ENCODE measurements at regions not wholly inside any gene's neighbourhood (a gene's known extent, or its start where the extent isn't known, plus 50 kb on each side); places are given as distances from the start of the nearest gene placed in this dataset.
"Not testable (repeated sequence)": the region's sequence is repeated elsewhere in the genome, so short reads cannot be mapped to it uniquely, and the experiment has no call there.

DNA sequence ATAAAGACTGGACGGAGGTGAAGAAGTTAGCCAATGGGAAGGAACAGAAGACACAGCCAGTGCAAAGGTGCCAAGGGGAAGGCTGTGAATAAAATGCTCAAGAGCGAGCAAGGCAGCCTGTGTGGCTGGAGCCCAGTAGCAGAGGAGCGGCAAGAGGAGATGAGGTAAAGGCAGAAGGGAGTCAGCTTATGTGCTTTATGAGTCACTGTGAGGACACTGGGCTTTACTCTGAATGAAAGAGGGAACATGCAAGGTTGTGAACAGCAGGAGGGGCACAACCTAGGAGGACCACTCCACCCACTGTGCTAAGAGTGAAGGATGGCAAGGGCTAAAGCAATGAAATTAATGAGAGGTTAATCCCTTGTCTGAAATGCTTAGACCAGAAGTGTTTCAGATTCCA is 129.0 kb upstream of the ODAD2 start:
- DNase-seq: no peak

- no peak for DNase-seq
Observed at GRCh38 chr10:28125701-28126100, 126.8 kb upstream of the ODAD2 start.

- DNase-seq: no peak
Observed at GRCh38 chr10:28120795-28121194, 121.9 kb upstream of the ODAD2 start.

DNA sequence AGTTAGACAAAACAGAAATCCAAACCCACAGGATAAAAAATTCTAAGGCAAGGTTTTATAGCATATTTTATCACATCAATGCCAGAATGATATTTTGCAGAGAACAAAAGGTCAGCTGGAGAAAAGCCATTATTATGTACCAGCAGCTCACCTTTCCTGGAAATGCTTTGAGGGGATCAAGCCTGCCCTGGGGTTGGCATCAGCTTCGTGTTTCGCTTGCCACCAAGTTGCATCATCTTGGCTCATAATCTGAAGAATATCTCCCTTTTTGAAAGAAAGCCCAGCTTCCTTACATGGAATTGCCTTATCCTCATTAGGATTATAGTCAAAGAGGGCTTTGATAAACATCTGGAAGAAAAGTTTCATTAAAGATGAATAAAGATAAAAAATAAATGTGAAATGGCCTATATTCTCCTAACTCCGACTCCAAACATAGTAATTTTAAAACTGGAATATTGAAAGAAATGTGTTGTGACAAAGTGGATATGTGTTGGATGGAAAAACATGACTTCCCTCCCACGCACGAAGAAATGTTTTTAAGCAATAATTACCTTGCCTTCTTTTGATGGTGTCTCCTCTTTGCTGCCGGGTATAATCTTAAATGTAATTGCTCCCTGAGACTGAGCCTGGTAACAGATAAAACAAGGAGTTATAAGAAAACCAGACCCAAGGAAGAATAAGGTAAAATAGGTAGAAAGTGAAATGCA is 121.3 kb upstream of the ODAD2 start:
- no peak for DNase-seq

- no peak for DNase-seq
Observed at GRCh38 chr10:28118985-28119628, 120.2 kb upstream of the ODAD2 start.

DNA sequence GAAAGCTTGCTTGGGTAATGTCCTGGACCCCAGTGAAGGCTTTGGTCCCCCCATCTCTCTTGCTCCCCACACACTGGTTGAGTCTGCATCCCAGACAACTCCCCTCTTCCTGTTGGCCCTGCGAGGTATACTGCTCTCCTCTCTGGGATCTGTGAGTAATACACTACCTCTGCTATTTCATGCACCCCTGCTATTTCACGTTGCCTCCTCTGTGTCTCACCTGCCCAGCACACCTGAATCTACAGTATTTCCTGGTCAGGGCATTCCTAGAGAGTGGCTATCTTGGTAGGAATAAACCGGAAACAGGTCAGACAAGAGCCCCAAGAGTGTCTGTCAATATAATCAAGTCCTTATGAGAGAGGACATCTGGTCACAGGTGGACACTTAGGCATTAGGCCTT is 114.3 kb upstream of the ODAD2 start:
- DNase-seq: no peak

- DNase-seq: no peak
Observed at GRCh38 chr10:28111712-28112111, 112.8 kb upstream of the ODAD2 start.

DNA sequence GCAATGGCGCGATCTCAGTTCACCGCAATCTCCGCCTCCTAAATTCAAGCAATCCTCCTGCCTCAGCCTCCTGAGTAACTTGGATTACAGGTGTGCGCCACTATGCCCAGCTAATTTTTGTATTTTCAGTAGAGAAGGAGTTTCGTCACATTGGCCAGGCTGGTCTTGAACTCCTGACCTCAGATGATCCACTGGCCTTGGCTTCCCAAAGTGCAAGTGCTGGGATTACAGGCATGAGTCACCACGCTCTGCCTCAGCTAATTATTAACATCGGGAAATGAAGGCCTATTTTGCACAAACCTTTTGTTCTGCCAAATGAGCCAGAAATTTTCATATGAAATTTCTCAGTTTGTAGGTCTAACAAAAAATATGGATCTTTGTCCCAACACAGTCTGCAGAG is 106.7 kb upstream of the ODAD2 start:
- no peak for DNase-seq

DNA sequence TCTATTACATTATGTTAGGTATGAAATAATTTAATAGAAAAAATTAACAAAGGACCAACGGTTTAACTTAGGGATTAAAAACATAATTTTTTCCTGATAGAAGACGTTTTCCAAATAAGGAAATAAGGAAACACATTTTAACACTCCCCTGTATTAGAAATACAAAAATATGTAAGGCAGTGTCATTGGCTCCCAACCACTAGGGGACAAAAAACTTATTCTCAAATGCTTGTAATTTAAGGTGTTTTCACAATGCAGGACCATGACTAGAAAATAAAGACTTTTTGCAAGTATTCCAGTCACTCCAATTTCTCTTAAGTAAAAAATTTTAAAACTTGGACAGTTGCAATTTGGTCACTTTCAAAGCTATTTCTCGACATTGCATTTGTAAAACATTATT is 98.8 kb upstream of the ODAD2 start:
- no peak for DNase-seq

- DNase-seq: no peak
Observed at GRCh38 chr10:28095791-28096378, 97.0 kb upstream of the ODAD2 start.

GRCh38 chr10:28094121-28094520 is 95.2 kb upstream of the ODAD2 start:
- no peak for DNase-seq

DNA sequence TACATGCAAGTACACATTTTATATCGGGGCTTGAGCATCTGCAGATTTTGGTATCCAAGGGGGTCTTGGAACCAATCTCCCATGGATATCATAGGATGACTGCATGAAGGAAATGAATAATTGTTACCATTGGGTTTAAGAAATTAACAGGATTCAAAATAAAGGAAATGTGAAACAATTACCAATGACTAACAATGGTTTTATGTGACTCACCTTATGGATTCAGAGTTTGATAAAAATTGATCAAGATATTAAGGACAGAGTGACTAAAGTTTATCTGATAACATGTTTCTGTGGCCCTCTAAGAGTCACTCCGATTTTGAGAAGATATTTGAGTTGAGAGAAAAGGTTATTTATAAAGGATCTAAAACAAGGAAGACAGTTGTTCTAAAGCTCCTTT is 93.0 kb upstream of the ODAD2 start:
- no peak for DNase-seq

DNA sequence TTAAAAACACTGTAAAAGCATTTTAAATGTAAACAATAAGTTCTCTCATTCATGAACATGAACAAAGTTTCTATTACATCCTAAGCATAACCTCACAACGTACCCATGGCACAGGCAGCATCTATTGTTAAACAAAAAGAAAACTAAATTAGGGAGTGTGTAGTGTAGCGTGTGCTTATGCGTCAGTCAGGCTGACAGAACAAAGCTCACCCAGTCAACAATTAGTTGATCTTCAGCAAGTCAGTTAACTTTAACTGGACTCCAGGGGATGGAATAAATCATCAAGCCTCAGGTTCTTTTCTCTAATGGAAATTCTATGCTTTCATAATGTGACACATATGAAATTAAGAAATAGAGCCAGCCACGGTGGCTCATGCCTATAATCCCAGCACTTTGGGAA is 91.6 kb upstream of the ODAD2 start:
- no peak for DNase-seq

DNA sequence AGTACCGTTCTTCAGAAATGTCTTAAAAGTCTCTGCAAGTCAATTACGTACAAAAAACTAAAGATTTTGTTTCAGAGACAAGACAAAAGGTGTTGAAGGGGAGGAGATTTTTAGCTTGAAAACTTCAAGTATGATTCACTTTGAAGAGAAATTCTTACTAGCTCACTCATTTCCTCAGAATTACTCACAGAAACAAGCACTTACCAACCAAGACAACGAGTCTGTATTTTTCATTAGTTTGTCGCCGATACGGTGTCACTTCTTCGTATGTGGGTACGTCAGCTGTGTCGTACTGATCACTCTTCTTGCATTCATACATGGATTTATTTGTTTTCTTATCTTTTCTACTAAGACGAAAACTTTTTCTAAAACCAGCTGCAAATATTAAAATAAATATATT is 90.6 kb upstream of the ODAD2 start:
- no peak for DNase-seq

- no peak for DNase-seq
Observed at GRCh38 chr10:28087661-28088351, 88.9 kb upstream of the ODAD2 start.

DNA sequence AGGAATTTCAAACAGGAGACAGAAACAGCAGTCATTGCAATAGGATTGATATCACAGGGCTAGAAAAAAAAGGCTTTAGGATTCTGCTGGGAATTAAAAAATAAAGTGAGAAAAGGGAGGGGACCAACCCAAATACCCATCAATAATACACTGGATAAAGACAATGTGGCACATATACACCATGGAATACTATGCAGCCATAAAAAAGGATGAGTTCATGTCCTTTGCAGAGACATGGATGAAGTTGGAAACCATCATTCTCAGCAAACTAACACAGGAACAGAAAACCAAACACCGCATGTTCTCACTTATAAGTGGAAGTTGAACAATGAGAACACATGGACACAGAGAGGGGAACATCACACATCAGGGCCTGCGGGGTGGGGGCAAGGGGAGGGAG is 86.9 kb upstream of the ODAD2 start:
- DNase-seq: not testable (repeated sequence)

- DNase-seq: no peak
Observed at GRCh38 chr10:28082885-28083284, 84.0 kb upstream of the ODAD2 start.

DNA sequence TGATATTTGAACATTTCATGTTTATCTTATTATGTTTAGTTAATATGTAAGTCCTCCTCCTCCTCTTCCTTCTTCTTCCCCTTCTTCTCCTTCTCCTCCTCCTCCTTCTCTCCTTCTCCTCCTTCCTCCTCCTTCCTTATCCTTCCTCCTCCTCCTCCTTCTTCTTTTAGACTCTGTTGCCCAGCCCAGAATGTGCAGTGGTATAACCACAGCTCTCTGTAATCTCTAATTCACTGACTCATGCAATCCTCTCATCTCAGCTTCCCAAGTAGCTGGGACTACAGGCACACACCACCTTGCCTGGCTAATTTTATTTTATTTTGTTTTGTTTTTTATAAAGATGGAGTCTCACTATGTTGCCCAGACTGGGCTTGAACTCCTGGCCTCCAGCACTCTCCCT is 83.4 kb upstream of the ODAD2 start:
- DNase-seq: no peak

- no peak for DNase-seq
Observed at GRCh38 chr10:28077889-28078288, 79.0 kb upstream of the ODAD2 start.

- no peak for DNase-seq
Observed at GRCh38 chr10:28075424-28075823, 76.5 kb upstream of the ODAD2 start.

- DNase-seq: no peak
Observed at GRCh38 chr10:28072573-28072972, 73.7 kb upstream of the ODAD2 start.

- DNase-seq: no peak
Observed at GRCh38 chr10:28060031-28060607, 61.2 kb upstream of the ODAD2 start.

DNA sequence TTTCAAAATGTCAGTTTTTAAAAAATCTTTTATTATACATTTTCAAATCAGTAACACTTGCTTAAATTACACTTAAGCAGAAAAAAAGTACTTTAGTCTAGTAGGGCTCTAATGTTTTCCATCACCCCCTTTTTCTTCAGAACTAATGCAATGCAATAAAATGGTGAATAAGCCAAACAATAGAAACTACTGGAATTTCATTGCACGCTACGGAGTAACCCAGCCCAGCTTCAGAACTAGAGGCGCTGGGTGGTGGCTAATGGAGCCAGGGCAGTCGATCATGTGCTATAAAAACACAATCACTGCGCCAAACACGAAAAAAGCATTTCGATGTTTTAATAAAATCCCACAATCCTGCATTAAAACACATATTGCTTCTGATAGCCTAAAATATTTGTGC is 59.9 kb upstream of the ODAD2 start:
- no peak for DNase-seq

Measured in GDM1 (cell line).